ENCODE measurements at regions not wholly inside any gene's neighbourhood (a gene's known extent, or its start where the extent isn't known, plus 50 kb on each side); places are given as distances from the start of the nearest gene placed in this dataset.

- ATAC-seq (ENCODE audit: low FRiP score) (no peak), DNase-seq (ENCODE audit: low spot score) (no peak)
- TF ChIP-seq CTCF (IDR thresholded peaks at IDR 0.05), result no peak
These were observed 711.9 kb downstream of the SUCLG1 start for GRCh38 chr2:83747141-83747540.

- DNase-seq (ENCODE audit: low spot score) (no peak), ATAC-seq (ENCODE audit: low FRiP score) (no peak)
- TF ChIP-seq CTCF (IDR thresholded peaks at IDR 0.05), result no peak
These were observed 714.2 kb downstream of the SUCLG1 start for GRCh38 chr2:83744855-83745254.

- no peak for TF ChIP-seq CTCF (IDR thresholded peaks at IDR 0.05)
- DNase-seq (ENCODE audit: low spot score) (no peak), ATAC-seq (ENCODE audit: low FRiP score) (no peak)
These were observed 716.8 kb downstream of the SUCLG1 start for GRCh38 chr2:83742117-83742782.

GRCh38 chr2:83730223-83730622, 728.9 kb downstream of the SUCLG1 start:
- no peak for TF ChIP-seq CTCF (IDR thresholded peaks at IDR 0.05)
- no peak for ATAC-seq (ENCODE audit: low FRiP score)
- no peak for DNase-seq (ENCODE audit: low spot score)

GRCh38 chr2:83725735-83726134, 733.3 kb downstream of the SUCLG1 start:
- TF ChIP-seq CTCF (IDR thresholded peaks at IDR 0.05), result no peak
- no peak for ATAC-seq (ENCODE audit: low FRiP score)
- DNase-seq (ENCODE audit: low spot score), result no peak

GRCh38 chr2:83705146-83705545, 753.9 kb downstream of the SUCLG1 start:
- ATAC-seq (ENCODE audit: low FRiP score), result no peak
- no peak for TF ChIP-seq CTCF (IDR thresholded peaks at IDR 0.05)
- no peak for DNase-seq (ENCODE audit: low spot score)

GRCh38 chr2:83703598-83703997, 755.5 kb downstream of the SUCLG1 start:
- no peak for ATAC-seq (ENCODE audit: low FRiP score)

More at GRCh38 chr2:83703598-83703997, 755.5 kb downstream of the SUCLG1 start:
- no peak for DNase-seq (ENCODE audit: low spot score)
- no peak for TF ChIP-seq CTCF (IDR thresholded peaks at IDR 0.05)

Measured in omental fat pad (tissue), 3 donors.